A673 (cell line): ENCODE measurements at regions not wholly inside any gene's neighbourhood (a gene's known extent, or its start where the extent isn't known, plus 50 kb on each side); places are given as distances from the start of the nearest gene placed in this dataset.

ENCODE experiments used
- CTCF ChIP-seq: fragments of 300-800, 200-600 bp; sonication (generic); conservative IDR thresholded peaks from 2 replicates; pipeline ENCODE4 v1.5.1; 2017; ENCODE audit warnings: low read depth, mild to moderate bottlenecking, antibody characterized with exemption, low read length, moderate library complexity, mixed read lengths
- EZH2 ChIP-seq: fragments of 200-600 bp; sonication (generic); IDR thresholded peaks from 2 replicates; pipeline ENCODE4 v1.6.1; 2017; ENCODE audit warnings: borderline replicate concordance, low read depth, mild to moderate bottlenecking, mixed read lengths, antibody characterized with exemption, low read length; ENCODE audit not compliant: poor library complexity, severe bottlenecking

DNA sequence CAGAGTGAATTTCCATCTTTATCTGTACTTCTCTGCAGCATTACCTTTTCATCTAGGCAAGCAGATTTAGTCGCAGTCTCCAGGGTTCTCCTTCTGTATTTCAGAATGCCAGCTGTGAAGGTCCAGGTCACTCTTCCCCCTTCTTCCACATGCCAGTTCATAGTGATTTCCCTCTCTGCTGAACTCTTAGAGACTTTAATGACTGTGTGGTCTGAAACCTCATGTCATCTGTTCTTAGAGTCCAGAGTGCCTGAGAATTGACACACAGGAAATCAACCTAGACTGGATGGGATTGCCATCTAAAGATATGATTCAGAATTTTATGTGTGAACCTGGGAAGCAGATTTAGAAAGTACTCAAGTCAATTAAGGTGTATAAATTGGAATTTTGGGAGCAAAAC lies 248.1 kb downstream of the TPBG start:
- no peak for TF ChIP-seq CTCF
- TF ChIP-seq EZH2 = no peak
